ENCODE measurements at regions not wholly inside any gene's neighbourhood (a gene's known extent, or its start where the extent isn't known, plus 50 kb on each side); places are given as distances from the start of the nearest gene placed in this dataset.

- no peaks in the 10 kb centered on the region for H3K79me2 ChIP-seq (ENCODE audit: control insufficient read depth, insufficient read depth, low read length)
- H3K4me3 ChIP-seq (ENCODE audit: low read length), result no peak overlapping the region
- no peak overlapping the region for H3K23ac ChIP-seq (ENCODE audit: low read length)
- H3K4me2 ChIP-seq (ENCODE audit: low read length), result no peak overlapping the region
- no peak overlapping the region for H4K5ac ChIP-seq (ENCODE audit: low read length)
- peaks cover 5% of the 10 kb centered on the region for H3K4me1 ChIP-seq (ENCODE audit: control insufficient read depth, low read depth, low read length)
- DNase-seq, result no peak
- H2BK5ac ChIP-seq (ENCODE audit: low read length), result no peak overlapping the region
- H4K8ac ChIP-seq (ENCODE audit: low read depth, low read length), result no peak overlapping the region
- no peaks in the 10 kb centered on the region for H3K27me3 ChIP-seq (ENCODE audit: insufficient read depth, low read length, poor library complexity)
- H3K9ac ChIP-seq (ENCODE audit: low read length), result no peak overlapping the region
- H3K56ac ChIP-seq (ENCODE audit: low read length), result peak overlapping the region; percentile 9
- no peak overlapping the region for H3K18ac ChIP-seq (ENCODE audit: low read length)
- H2AK5ac ChIP-seq (ENCODE audit: low read length), result no peak overlapping the region
- no peak overlapping the region for H3K4ac ChIP-seq (ENCODE audit: low read depth, low read length)
- WGBS (ENCODE audit: extremely low coverage, insufficient coverage, low lambda C conversion rate), result 100% methylated on average over 1 of the region's 11 CpGs
- no peak overlapping the region for H2BK120ac ChIP-seq (ENCODE audit: low read depth, low read length)
- no peaks in the 10 kb centered on the region for H3K79me1 ChIP-seq (ENCODE audit: low read length)
- no peak overlapping the region for H3K27ac ChIP-seq (ENCODE audit: low read depth, low read length)
- no peak overlapping the region for H2BK15ac ChIP-seq (replicated peaks; ENCODE audit: low read depth)
- no peaks in the 10 kb centered on the region for H3K36me3 ChIP-seq (ENCODE audit: control insufficient read depth, insufficient read depth, low read length)
Measured at GRCh38 chr16:85527767-85528297, 85.3 kb upstream of the GSE1 start.

GRCh38 chr16:85528528-85529387 lies 84.4 kb upstream of the GSE1 start:
- H3K4me1 ChIP-seq (ENCODE audit: control insufficient read depth, low read depth, low read length), result no peaks in the 10 kb centered on the region
- WGBS (ENCODE audit: extremely low coverage, insufficient coverage, low lambda C conversion rate), result no CpG with 5 or more reads among the region's 21 CpGs

GRCh38 chr16:85529489-85530369 lies 83.4 kb upstream of the GSE1 start:
- Histone ChIP-seq H4K5ac (ENCODE audit: low read length) (no peak overlapping the region), H3K9ac (ENCODE audit: low read length) (no peak overlapping the region), H3K4me3 (ENCODE audit: low read length) (no peak overlapping the region), H4K8ac (ENCODE audit: low read depth, low read length) (no peak overlapping the region), H3K79me2 (ENCODE audit: control insufficient read depth, insufficient read depth, low read length) (no peaks in the 10 kb centered on the region), H3K79me1 (ENCODE audit: low read length) (no peaks in the 10 kb centered on the region), H2BK15ac (replicated peaks; ENCODE audit: low read depth) (no peak overlapping the region), H3K4me2 (ENCODE audit: low read length) (no peak overlapping the region), H3K4ac (ENCODE audit: low read depth, low read length) (no peak overlapping the region), H2AK5ac (ENCODE audit: low read length) (no peak overlapping the region), H2BK5ac (ENCODE audit: low read length) (no peak overlapping the region), H3K23ac (ENCODE audit: low read length) (no peak overlapping the region), H3K18ac (ENCODE audit: low read length) (no peak overlapping the region), H3K27me3 (ENCODE audit: insufficient read depth, low read length, poor library complexity) (no peaks in the 10 kb centered on the region), H3K27ac (ENCODE audit: low read depth, low read length) (no peak overlapping the region), H2BK120ac (ENCODE audit: low read depth, low read length) (no peak overlapping the region), H3K36me3 (ENCODE audit: control insufficient read depth, insufficient read depth, low read length) (no peaks in the 10 kb centered on the region), H3K4me1 (ENCODE audit: control insufficient read depth, low read depth, low read length) (no peaks in the 10 kb centered on the region), H3K56ac (ENCODE audit: low read length) (no peak overlapping the region)
- WGBS (ENCODE audit: extremely low coverage, insufficient coverage, low lambda C conversion rate), result no CpG with 5 or more reads among the region's 20 CpGs
- no peak for DNase-seq

More at GRCh38 chr16:85528528-85529387, 84.4 kb upstream of the GSE1 start:
- Histone ChIP-seq H3K23ac (ENCODE audit: low read length) (no peak overlapping the region), H2AK5ac (ENCODE audit: low read length) (no peak overlapping the region), H3K79me2 (ENCODE audit: control insufficient read depth, insufficient read depth, low read length) (no peaks in the 10 kb centered on the region), H3K56ac (ENCODE audit: low read length) (no peak overlapping the region), H3K4ac (ENCODE audit: low read depth, low read length) (no peak overlapping the region), H3K79me1 (ENCODE audit: low read length) (no peaks in the 10 kb centered on the region), H4K5ac (ENCODE audit: low read length) (no peak overlapping the region), H2BK15ac (replicated peaks; ENCODE audit: low read depth) (no peak overlapping the region), H3K18ac (ENCODE audit: low read length) (no peak overlapping the region), H3K27ac (ENCODE audit: low read depth, low read length) (no peak overlapping the region), H3K36me3 (ENCODE audit: control insufficient read depth, insufficient read depth, low read length) (no peaks in the 10 kb centered on the region), H3K4me2 (ENCODE audit: low read length) (no peak overlapping the region), H3K4me3 (ENCODE audit: low read length) (no peak overlapping the region), H3K27me3 (ENCODE audit: insufficient read depth, low read length, poor library complexity) (no peaks in the 10 kb centered on the region), H4K8ac (ENCODE audit: low read depth, low read length) (no peak overlapping the region), H2BK120ac (ENCODE audit: low read depth, low read length) (no peak overlapping the region), H3K9ac (ENCODE audit: low read length) (no peak overlapping the region), H2BK5ac (ENCODE audit: low read length) (no peak overlapping the region)
- no peak for DNase-seq

GRCh38 chr16:85530370-85530739 lies 82.8 kb upstream of the GSE1 start:
- H3K23ac ChIP-seq (ENCODE audit: low read length), result no peak overlapping the region
- H3K27ac ChIP-seq (ENCODE audit: low read depth, low read length), result no peak overlapping the region
- no peak overlapping the region for H4K5ac ChIP-seq (ENCODE audit: low read length)
- no peak overlapping the region for H2BK5ac ChIP-seq (ENCODE audit: low read length)
- no peak overlapping the region for H3K4me3 ChIP-seq (ENCODE audit: low read length)
- H3K18ac ChIP-seq (ENCODE audit: low read length), result no peak overlapping the region
- DNase-seq, result no peak
- no peak overlapping the region for H2AK5ac ChIP-seq (ENCODE audit: low read length)
- H3K4me2 ChIP-seq (ENCODE audit: low read length), result no peak overlapping the region
- no peaks in the 10 kb centered on the region for H3K27me3 ChIP-seq (ENCODE audit: insufficient read depth, low read length, poor library complexity)
- no peaks in the 10 kb centered on the region for H3K79me2 ChIP-seq (ENCODE audit: control insufficient read depth, insufficient read depth, low read length)
- WGBS (ENCODE audit: extremely low coverage, insufficient coverage, low lambda C conversion rate), result no CpG with 5 or more reads among the region's 10 CpGs
- H2BK120ac ChIP-seq (ENCODE audit: low read depth, low read length), result no peak overlapping the region
- H3K9ac ChIP-seq (ENCODE audit: low read length), result no peak overlapping the region
- no peak overlapping the region for H3K4ac ChIP-seq (ENCODE audit: low read depth, low read length)
- no peak overlapping the region for H3K56ac ChIP-seq (ENCODE audit: low read length)
- H2BK15ac ChIP-seq (replicated peaks; ENCODE audit: low read depth), result no peak overlapping the region
- no peaks in the 10 kb centered on the region for H3K79me1 ChIP-seq (ENCODE audit: low read length)
- H3K4me1 ChIP-seq (ENCODE audit: control insufficient read depth, low read depth, low read length), result peaks cover 2% of the 10 kb centered on the region
- H3K36me3 ChIP-seq (ENCODE audit: control insufficient read depth, insufficient read depth, low read length), result no peaks in the 10 kb centered on the region
- no peak overlapping the region for H4K8ac ChIP-seq (ENCODE audit: low read depth, low read length)

- Histone ChIP-seq H2BK15ac (replicated peaks; ENCODE audit: low read depth) (no peak overlapping the region), H4K8ac (ENCODE audit: low read depth, low read length) (no peak overlapping the region), H2BK5ac (ENCODE audit: low read length) (no peak overlapping the region), H2BK120ac (ENCODE audit: low read depth, low read length) (no peak overlapping the region), H3K23ac (ENCODE audit: low read length) (no peak overlapping the region), H3K9ac (ENCODE audit: low read length) (no peak overlapping the region), H2AK5ac (ENCODE audit: low read length) (no peak overlapping the region), H3K79me2 (ENCODE audit: control insufficient read depth, insufficient read depth, low read length) (no peaks in the 10 kb centered on the region), H4K5ac (ENCODE audit: low read length) (no peak overlapping the region), H3K4me1 (ENCODE audit: control insufficient read depth, low read depth, low read length) (peaks cover 7% of the 10 kb centered on the region), H3K79me1 (ENCODE audit: low read length) (no peaks in the 10 kb centered on the region), H3K27me3 (ENCODE audit: insufficient read depth, low read length, poor library complexity) (no peaks in the 10 kb centered on the region), H3K4me3 (ENCODE audit: low read length) (no peak overlapping the region), H3K36me3 (ENCODE audit: control insufficient read depth, insufficient read depth, low read length) (no peaks in the 10 kb centered on the region), H3K4me2 (ENCODE audit: low read length) (no peak overlapping the region), H3K27ac (ENCODE audit: low read depth, low read length) (no peak overlapping the region), H3K18ac (ENCODE audit: low read length) (no peak overlapping the region), H3K56ac (ENCODE audit: low read length) (no peak overlapping the region), H3K4ac (ENCODE audit: low read depth, low read length) (no peak overlapping the region)
- no CpG with 5 or more reads among the region's 10 CpGs for WGBS (ENCODE audit: extremely low coverage, insufficient coverage, low lambda C conversion rate)
- no peak for DNase-seq
Measured at GRCh38 chr16:85531516-85531915, 81.6 kb upstream of the GSE1 start.

All from mesendoderm (in vitro differentiated cells).